ENCODE measurements at regions not wholly inside any gene's neighbourhood (a gene's known extent, or its start where the extent isn't known, plus 50 kb on each side); places are given as distances from the start of the nearest gene placed in this dataset.

- TF ChIP-seq CTCF (IDR thresholded peaks at IDR 0.05) = no peak
- TF ChIP-seq POLR2A (IDR thresholded peaks at IDR 0.05) = no peak
- H3K36me3 ChIP-seq = no peaks in the 10 kb centered on the region
- H3K27ac ChIP-seq = no peak overlapping the region
- DNase-seq = no peak
- no peak overlapping the region for H3K4me3 ChIP-seq (replicated peaks in 1 of 3)
- no peaks in the 10 kb centered on the region for H3K4me1 ChIP-seq
- intact Hi-C loops (cut with DNase I) = no loop called here
- 59 to 78% methylated on average over 3 of the region's 3 CpGs for WGBS, 2 donors
- no peaks in the 10 kb centered on the region for H3K9me3 ChIP-seq
- H3K27me3 ChIP-seq = no peaks in the 10 kb centered on the region
Measured at GRCh38 chr1:187310038-187310631, 481.4 kb downstream of the PLA2G4A start.

GRCh38 chr1:187313115-187313514, 484.4 kb downstream of the PLA2G4A start:
- no peak overlapping the region for H3K4me3 ChIP-seq (replicated peaks in 1 of 3)
- WGBS, 2 donors = 24 to 28% methylated on average over 2 of the region's 2 CpGs
- H3K4me1 ChIP-seq = no peaks in the 10 kb centered on the region
- intact Hi-C loops (cut with DNase I) = no loop called here
- DNase-seq = no peak
- no peaks in the 10 kb centered on the region for H3K27me3 ChIP-seq
- TF ChIP-seq CTCF (IDR thresholded peaks at IDR 0.05) (no peak), POLR2A (IDR thresholded peaks at IDR 0.05) (no peak)
- no peaks in the 10 kb centered on the region for H3K9me3 ChIP-seq
- H3K36me3 ChIP-seq = no peaks in the 10 kb centered on the region
- H3K27ac ChIP-seq = no peak overlapping the region

- Histone ChIP-seq H3K9me3 (no peaks in the 10 kb centered on the region), H3K27me3 (no peaks in the 10 kb centered on the region), H3K27ac (no peak overlapping the region), H3K4me3 (replicated peaks in 1 of 3) (no peak overlapping the region), H3K4me1 (no peaks in the 10 kb centered on the region), H3K36me3 (no peaks in the 10 kb centered on the region)
- TF ChIP-seq CTCF (IDR thresholded peaks at IDR 0.05) (no peak), POLR2A (IDR thresholded peaks at IDR 0.05) (no peak)
- intact Hi-C loops (cut with DNase I) = no loop called here
- DNase-seq = no peak
- 95 to 100% methylated on average over 1 of the region's 1 CpG for WGBS, 2 donors
Measured at GRCh38 chr1:187326557-187326956, 497.8 kb downstream of the PLA2G4A start.

GRCh38 chr1:187336441-187337168, 507.9 kb downstream of the PLA2G4A start:
- WGBS, 2 donors = 76 to 79% methylated on average over 2 of the region's 2 CpGs
- no peak overlapping the region for H3K4me3 ChIP-seq (replicated peaks in 1 of 3)
- no peak overlapping the region for H3K27ac ChIP-seq
- no peaks in the 10 kb centered on the region for H3K4me1 ChIP-seq
- no peaks in the 10 kb centered on the region for H3K36me3 ChIP-seq
- intact Hi-C loops (cut with DNase I) = no loop called here
- H3K9me3 ChIP-seq = no peaks in the 10 kb centered on the region
- H3K27me3 ChIP-seq = no peaks in the 10 kb centered on the region
- no peak for TF ChIP-seq CTCF (IDR thresholded peaks at IDR 0.05)
- no peak for TF ChIP-seq POLR2A (IDR thresholded peaks at IDR 0.05)
- no peak for DNase-seq

GRCh38 chr1:187338762-187339412, 510.1 kb downstream of the PLA2G4A start:
- Histone ChIP-seq H3K9me3 (no peaks in the 10 kb centered on the region), H3K4me3 (replicated peaks in 1 of 3) (no peak overlapping the region), H3K36me3 (no peaks in the 10 kb centered on the region), H3K4me1 (no peaks in the 10 kb centered on the region), H3K27me3 (no peaks in the 10 kb centered on the region), H3K27ac (no peak overlapping the region)
- DNase-seq = no peak
- intact Hi-C loops (cut with DNase I) = no loop called here
- TF ChIP-seq CTCF (IDR thresholded peaks at IDR 0.05) = no peak
- no peak for TF ChIP-seq POLR2A (IDR thresholded peaks at IDR 0.05)
